ENCODE measurements at regions not wholly inside any gene's neighbourhood (a gene's known extent, or its start where the extent isn't known, plus 50 kb on each side); places are given as distances from the start of the nearest gene placed in this dataset.
"Not testable (repeated sequence)": the region's sequence is repeated elsewhere in the genome, so short reads cannot be mapped to it uniquely, and the experiment has no call there.

DNA sequence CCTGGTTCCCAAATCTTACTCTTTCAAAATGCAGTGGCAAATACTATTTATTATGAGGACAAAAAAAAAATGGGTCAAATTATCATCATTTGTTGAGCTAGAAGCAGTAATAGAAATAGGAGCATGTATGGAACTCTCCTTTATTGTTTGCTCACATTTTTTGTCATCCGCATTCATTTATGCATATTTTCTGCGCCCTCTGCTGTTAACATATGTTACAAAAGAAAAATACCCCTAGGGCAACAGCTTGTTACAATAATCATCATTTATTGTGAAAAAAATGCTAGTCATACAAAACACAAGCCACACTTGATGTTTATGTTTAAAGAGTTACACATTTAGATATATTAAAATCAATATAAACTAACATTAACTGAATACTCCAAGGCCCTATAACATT, 328.2 kb downstream of the TUSC1 start:
- POLR2A ChIA-PET: no interaction called here
- CTCF ChIA-PET: no interaction called here
- Mint-ChIP-seq H3K27me3 (no peaks in the 10 kb centered on the region), H3K36me3 (ENCODE audit: low read depth) (no peaks in the 10 kb centered on the region), H3K9me3 (no peaks in the 10 kb centered on the region), H3K4me3 (no peak overlapping the region), H3K4me1 (no peaks in the 10 kb centered on the region), H3K27ac (no peak overlapping the region)
- DNase-seq: no peak
- ATAC-seq (ENCODE audit: low read depth): no peak
- TF ChIP-seq, protein P1, sequence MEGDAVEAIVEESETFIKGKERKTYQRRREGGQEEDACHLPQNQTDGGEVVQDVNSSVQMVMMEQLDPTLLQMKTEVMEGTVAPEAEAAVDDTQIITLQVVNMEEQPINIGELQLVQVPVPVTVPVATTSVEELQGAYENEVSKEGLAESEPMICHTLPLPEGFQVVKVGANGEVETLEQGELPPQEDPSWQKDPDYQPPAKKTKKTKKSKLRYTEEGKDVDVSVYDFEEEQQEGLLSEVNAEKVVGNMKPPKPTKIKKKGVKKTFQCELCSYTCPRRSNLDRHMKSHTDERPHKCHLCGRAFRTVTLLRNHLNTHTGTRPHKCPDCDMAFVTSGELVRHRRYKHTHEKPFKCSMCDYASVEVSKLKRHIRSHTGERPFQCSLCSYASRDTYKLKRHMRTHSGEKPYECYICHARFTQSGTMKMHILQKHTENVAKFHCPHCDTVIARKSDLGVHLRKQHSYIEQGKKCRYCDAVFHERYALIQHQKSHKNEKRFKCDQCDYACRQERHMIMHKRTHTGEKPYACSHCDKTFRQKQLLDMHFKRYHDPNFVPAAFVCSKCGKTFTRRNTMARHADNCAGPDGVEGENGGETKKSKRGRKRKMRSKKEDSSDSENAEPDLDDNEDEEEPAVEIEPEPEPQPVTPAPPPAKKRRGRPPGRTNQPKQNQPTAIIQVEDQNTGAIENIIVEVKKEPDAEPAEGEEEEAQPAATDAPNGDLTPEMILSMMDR (IDR thresholded peaks at IDR 0.05): no peak
- intact Hi-C loops (cut with micrococcal nuclease): loop anchor here (2.0 kb wide), 1 partner anchor 43 kb away; no protein-coding TSS in a partner anchor

DNA sequence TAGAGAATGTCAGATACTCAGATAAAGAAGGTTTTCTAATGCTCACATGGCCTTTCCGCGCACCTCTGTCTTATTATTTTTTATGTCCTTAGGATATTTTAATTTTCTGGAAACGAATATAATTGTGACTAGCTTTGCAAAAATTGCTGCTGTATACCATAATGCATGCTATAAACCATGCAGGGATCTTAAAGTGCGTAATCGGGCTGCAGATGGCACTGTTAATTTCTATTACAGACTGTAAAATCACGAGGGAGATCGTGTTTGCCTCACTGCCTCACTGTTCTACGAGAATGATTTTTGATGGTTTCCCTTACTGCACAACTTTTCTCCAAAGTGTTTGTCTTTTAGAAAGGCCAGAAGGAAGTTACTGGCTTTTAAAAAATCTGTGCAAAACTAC, 356.1 kb downstream of the TUSC1 start:
- Mint-ChIP-seq H3K27ac (no peak overlapping the region), H3K9me3 (peaks cover 4% of the 10 kb centered on the region), H3K27me3 (no peaks in the 10 kb centered on the region), H3K4me3 (no peak overlapping the region), H3K36me3 (ENCODE audit: low read depth) (no peaks in the 10 kb centered on the region), H3K4me1 (no peaks in the 10 kb centered on the region)
- no peak for ATAC-seq (ENCODE audit: low read depth)
- CTCF ChIA-PET: no interaction called here
- TF ChIP-seq, protein P1 (IDR thresholded peaks at IDR 0.05): no peak
- DNase-seq: no peak
- POLR2A ChIA-PET: no interaction called here
- intact Hi-C loops (cut with micrococcal nuclease): loop anchor here (5.0 kb wide), 1 partner anchor 50 kb away; no protein-coding TSS in a partner anchor

DNA sequence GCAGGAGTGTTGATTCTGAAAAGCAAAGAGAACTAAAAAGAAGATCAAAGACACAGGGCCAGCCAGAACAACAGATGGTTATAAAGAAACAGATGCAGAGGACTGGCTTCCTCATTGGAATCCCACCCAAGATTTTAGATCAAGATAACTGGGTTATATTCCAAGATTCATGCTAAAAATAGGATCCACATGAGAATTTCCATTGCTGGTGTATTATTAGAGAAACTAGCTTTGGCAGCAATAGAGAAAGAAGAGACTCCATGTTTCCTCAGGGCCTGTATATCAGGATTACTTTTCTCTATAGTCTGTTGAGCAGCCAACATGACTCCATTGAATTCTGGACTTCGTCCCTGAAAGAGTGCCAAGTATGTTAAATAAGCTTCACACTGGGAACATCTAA, 367.3 kb downstream of the TUSC1 start:
- H3K27ac Mint-ChIP-seq: no peak overlapping the region
- ATAC-seq (ENCODE audit: low read depth) (no peak), DNase-seq (no peak)
- no peaks in the 10 kb centered on the region for H3K27me3 Mint-ChIP-seq
- H3K9me3 Mint-ChIP-seq: peaks cover 8% of the 10 kb centered on the region
- H3K4me1 Mint-ChIP-seq: no peaks in the 10 kb centered on the region
- ChIA-PET POLR2A (no interaction called here), CTCF (no interaction called here)
- intact Hi-C loops (cut with micrococcal nuclease): no loop called here
- H3K4me3 Mint-ChIP-seq: no peak overlapping the region
- TF ChIP-seq, protein P1 (IDR thresholded peaks at IDR 0.05): no peak
- H3K36me3 Mint-ChIP-seq (ENCODE audit: low read depth): no peaks in the 10 kb centered on the region

DNA sequence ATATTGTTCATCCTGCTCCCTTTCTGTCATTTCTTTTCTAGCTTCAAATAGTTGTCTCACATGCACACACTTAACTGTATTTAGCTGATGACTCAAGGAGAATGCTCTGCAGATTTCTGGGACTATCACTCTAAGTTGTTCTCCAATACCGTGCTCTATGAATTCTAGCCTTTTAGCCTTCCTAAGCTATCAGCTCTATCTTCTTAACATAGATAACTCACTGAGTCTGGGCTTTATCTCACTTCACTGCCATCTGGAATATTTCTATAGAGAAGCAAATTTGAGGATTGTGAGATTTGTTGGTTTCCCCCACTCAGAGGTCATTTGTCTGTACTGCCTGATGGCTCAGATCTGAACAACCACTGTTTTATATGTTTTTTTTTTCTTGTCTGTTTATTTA, 369.7 kb downstream of the TUSC1 start:
- Mint-ChIP-seq H3K4me3 (no peak overlapping the region), H3K36me3 (ENCODE audit: low read depth) (no peaks in the 10 kb centered on the region), H3K9me3 (peaks cover 8% of the 10 kb centered on the region), H3K27ac (no peak overlapping the region), H3K27me3 (no peaks in the 10 kb centered on the region), H3K4me1 (no peaks in the 10 kb centered on the region)
- CTCF ChIA-PET: no interaction called here
- POLR2A ChIA-PET: no interaction called here
- DNase-seq: no peak
- no peak for ATAC-seq (ENCODE audit: low read depth)
- TF ChIP-seq, protein P1 (IDR thresholded peaks at IDR 0.05): no peak
- intact Hi-C loops (cut with micrococcal nuclease): no loop called here

DNA sequence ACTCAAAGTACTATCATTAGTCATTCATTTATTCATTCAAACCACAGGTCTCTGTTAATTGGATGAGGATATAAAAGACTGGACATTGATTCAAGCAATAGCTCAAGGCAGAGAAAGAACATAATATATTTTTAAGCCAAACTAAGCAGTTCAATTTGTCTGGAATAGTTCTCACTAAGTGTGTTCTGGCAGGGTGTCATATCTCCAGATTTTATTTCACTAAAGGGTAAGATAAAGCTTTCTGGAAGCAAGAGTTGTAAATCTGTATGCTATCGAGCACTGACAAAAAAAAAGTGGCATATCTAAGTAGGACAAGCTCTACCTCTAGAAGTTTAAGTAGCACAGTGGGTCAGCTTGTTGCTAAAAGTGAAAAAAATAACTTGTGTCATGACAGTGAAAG, 375.6 kb downstream of the TUSC1 start:
- no peak overlapping the region for H3K27ac Mint-ChIP-seq
- TF ChIP-seq, protein P1 (IDR thresholded peaks at IDR 0.05): no peak
- DNase-seq (no peak), ATAC-seq (ENCODE audit: low read depth) (no peak)
- CTCF ChIA-PET: no interaction called here
- H3K4me3 Mint-ChIP-seq: no peak overlapping the region
- peaks cover 4% of the 10 kb centered on the region for H3K9me3 Mint-ChIP-seq
- intact Hi-C loops (cut with micrococcal nuclease): no loop called here
- H3K27me3 Mint-ChIP-seq: no peaks in the 10 kb centered on the region
- H3K4me1 Mint-ChIP-seq: no peaks in the 10 kb centered on the region
- POLR2A ChIA-PET: no interaction called here
- H3K36me3 Mint-ChIP-seq (ENCODE audit: low read depth): no peaks in the 10 kb centered on the region

DNA sequence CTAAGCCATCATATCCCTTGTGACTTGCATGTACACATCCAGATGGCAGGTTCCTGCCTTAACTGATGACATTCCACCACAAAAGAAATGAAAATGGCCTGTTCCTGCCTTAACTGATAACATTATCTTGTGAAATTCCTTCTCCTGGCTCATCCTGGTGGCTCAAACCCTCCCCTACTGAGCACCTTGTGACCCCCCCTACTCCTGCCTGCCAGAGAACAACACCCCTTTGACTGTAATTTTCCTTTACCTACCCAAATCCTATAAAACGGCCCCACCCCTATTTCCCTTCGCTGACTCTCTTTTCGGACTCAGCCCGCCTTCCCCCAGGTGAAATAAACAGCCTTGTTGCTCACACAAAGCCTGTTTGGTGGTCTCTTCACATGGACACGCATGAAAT, 390.0 kb downstream of the TUSC1 start:
- H3K36me3 Mint-ChIP-seq (ENCODE audit: low read depth); ATAC-seq (ENCODE audit: low read depth); intact Hi-C loops (cut with micrococcal nuclease); CTCF ChIA-PET; POLR2A ChIA-PET; DNase-seq; H3K4me1 Mint-ChIP-seq; H3K4me3 Mint-ChIP-seq; H3K27me3 Mint-ChIP-seq; H3K27ac Mint-ChIP-seq: not testable (repeated sequence)
- H3K9me3 Mint-ChIP-seq: peaks cover 11% of the 10 kb centered on the region

All from activated B cell treated with CpG ODN at 0.5 μM for 24 hours (primary cell).